ENCODE measurements at regions not wholly inside any gene's neighbourhood (a gene's known extent, or its start where the extent isn't known, plus 50 kb on each side); places are given as distances from the start of the nearest gene placed in this dataset.

DNA sequence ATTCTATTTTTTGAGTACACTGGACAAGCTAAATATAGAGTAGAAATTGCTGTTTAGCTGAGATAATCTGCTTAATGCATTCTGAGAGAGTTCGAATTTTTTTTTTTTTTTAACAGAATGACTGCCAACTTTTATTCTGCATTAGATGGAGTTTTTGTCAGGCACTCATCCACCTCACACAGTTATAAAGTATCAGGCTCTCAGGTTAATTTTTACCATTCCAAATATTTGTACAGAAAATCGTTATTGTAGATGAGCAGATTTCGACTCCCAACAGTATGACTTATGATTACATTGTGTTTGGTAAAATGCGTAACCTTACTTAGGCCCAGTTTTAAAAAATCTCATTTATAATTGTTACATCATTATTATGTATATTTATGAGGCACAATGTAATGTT is 1731.0 kb downstream of the GRIK2 start:
- TF ChIP-seq, protein P1, sequence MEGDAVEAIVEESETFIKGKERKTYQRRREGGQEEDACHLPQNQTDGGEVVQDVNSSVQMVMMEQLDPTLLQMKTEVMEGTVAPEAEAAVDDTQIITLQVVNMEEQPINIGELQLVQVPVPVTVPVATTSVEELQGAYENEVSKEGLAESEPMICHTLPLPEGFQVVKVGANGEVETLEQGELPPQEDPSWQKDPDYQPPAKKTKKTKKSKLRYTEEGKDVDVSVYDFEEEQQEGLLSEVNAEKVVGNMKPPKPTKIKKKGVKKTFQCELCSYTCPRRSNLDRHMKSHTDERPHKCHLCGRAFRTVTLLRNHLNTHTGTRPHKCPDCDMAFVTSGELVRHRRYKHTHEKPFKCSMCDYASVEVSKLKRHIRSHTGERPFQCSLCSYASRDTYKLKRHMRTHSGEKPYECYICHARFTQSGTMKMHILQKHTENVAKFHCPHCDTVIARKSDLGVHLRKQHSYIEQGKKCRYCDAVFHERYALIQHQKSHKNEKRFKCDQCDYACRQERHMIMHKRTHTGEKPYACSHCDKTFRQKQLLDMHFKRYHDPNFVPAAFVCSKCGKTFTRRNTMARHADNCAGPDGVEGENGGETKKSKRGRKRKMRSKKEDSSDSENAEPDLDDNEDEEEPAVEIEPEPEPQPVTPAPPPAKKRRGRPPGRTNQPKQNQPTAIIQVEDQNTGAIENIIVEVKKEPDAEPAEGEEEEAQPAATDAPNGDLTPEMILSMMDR (IDR thresholded peaks at IDR 0.05): no peak
- TF ChIP-seq POLR2AphosphoS5 (IDR thresholded peaks at IDR 0.05): no peak
- no peak for TF ChIP-seq POLR2A (IDR thresholded peaks at IDR 0.05)
- no peak for TF ChIP-seq EP300 (IDR thresholded peaks at IDR 0.05)
